ENCODE measurements at regions not wholly inside any gene's neighbourhood (a gene's known extent, or its start where the extent isn't known, plus 50 kb on each side); places are given as distances from the start of the nearest gene placed in this dataset.
"Not testable (repeated sequence)": the region's sequence is repeated elsewhere in the genome, so short reads cannot be mapped to it uniquely, and the experiment has no call there.

DNA sequence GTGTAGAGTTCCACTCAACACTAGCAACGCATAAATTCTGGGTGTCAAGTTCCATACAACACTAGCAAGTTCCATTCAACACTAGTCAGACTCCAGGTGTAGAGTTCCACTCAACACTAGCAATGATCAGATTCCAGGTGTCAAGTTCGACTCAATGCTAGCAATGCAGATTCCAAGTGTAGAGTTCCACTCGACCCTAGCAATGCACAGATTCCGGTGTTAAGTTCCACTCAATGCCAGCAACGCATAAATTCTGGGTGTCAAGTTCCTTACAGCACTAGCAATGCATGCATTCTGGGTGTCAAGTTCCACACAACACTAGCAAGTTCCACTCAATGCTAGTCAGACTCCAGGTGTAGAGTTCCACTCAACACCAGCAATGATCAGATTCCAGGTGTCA, 60.0 kb downstream of the ATP6V0E2 start:
- TF ChIP-seq, protein P1, sequence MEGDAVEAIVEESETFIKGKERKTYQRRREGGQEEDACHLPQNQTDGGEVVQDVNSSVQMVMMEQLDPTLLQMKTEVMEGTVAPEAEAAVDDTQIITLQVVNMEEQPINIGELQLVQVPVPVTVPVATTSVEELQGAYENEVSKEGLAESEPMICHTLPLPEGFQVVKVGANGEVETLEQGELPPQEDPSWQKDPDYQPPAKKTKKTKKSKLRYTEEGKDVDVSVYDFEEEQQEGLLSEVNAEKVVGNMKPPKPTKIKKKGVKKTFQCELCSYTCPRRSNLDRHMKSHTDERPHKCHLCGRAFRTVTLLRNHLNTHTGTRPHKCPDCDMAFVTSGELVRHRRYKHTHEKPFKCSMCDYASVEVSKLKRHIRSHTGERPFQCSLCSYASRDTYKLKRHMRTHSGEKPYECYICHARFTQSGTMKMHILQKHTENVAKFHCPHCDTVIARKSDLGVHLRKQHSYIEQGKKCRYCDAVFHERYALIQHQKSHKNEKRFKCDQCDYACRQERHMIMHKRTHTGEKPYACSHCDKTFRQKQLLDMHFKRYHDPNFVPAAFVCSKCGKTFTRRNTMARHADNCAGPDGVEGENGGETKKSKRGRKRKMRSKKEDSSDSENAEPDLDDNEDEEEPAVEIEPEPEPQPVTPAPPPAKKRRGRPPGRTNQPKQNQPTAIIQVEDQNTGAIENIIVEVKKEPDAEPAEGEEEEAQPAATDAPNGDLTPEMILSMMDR (IDR thresholded peaks at IDR 0.05), result not testable (repeated sequence)
- not testable (repeated sequence) for TF ChIP-seq POLR2A (IDR thresholded peaks at IDR 0.05)

All from right lobe of liver (tissue), 4 donors.